Endothelial cell of umbilical vein (primary cell): ENCODE measurements at regions not wholly inside any gene's neighbourhood (a gene's known extent, or its start where the extent isn't known, plus 50 kb on each side); places are given as distances from the start of the nearest gene placed in this dataset.

Experiments used
- BruUV-seq: library from RNA; stranded (reverse); fragments of 400-500 nt; replicated peaks from 2 replicates; lab custom pipeline; 2021; lab: Mats Ljungman, UMichigan
- CTCF ChIA-PET: fragments of 300-600, 350-600 bp; sonication (Branson Sonifier 250); formaldehyde crosslinking; loops from one replicate; lab custom pipeline; 2021; ENCODE audit warnings: antibody characterized with exemption, inconsistent platforms; lab: Charles Lee
- POLR2A ChIA-PET: fragments of 300-600, 350-600 bp; sonication (Branson Sonifier 250); formaldehyde crosslinking; loops from one replicate; lab custom pipeline; 2021; ENCODE audit warnings: antibody characterized with exemption, inconsistent platforms; lab: Charles Lee
- DNase-seq: peaks from one replicate; pipeline ENCODE4 v3.0.0-alpha.2; 2011; ENCODE audit warnings: low read depth, low spot score
- FAIRE-seq: peaks from 2 replicates; lab custom pipeline; 2011; peaks lifted over from hg19 to GRCh38; lab: Jason Lieb, UNC
- H2AFZ ChIP-seq: 2 replicates; pipeline ENCODE4 v1.6.0; 2012; ENCODE audit warnings: low read depth, low read length, control low read depth, inconsistent platforms
- H3K27ac ChIP-seq: 2 replicates; pipeline ENCODE4 v1.5.1; 2011; ENCODE audit warnings: low read depth, mild to moderate bottlenecking, control low read depth, low read length, moderate library complexity; ENCODE audit not compliant: insufficient read depth
- H3K27me3 ChIP-seq, 2 experiments: 2 replicates each; pipeline versions ENCODE4 v1.6.0 to v1.6.1; 2011; ENCODE audit warnings: low read length in 2 of 2, mixed read lengths in 1 of 2; ENCODE audit not compliant: control insufficient read depth in 2 of 2, insufficient read depth in 2 of 2
- H3K36me3 ChIP-seq, 2 experiments: 2 replicates in 1 of 2; 3 replicates in 1 of 2; pipeline ENCODE4 v1.5.1; 2011; ENCODE audit warnings: low read length in 2 of 2, mild to moderate bottlenecking in 1 of 2, moderate library complexity in 1 of 2; ENCODE audit not compliant: control insufficient read depth in 2 of 2, insufficient read depth in 2 of 2; ENCODE audit errors: extremely low read depth in 1 of 2
- H3K4me1 ChIP-seq: 3 replicates; pipeline ENCODE4 v1.5.1; 2011; ENCODE audit warnings: mild to moderate bottlenecking, low read length; ENCODE audit not compliant: control insufficient read depth, insufficient read depth; ENCODE audit errors: extremely low read depth
- H3K4me2 ChIP-seq: 2 replicates; pipeline ENCODE4 v1.6.1; 2011; ENCODE audit warnings: low read length, control low read depth, mixed read lengths; ENCODE audit not compliant: insufficient read depth
- H3K4me3 ChIP-seq, 3 experiments: fragments of 200-600 bp in 1 of 3; sonication (generic), shearing (Covaris generic) in 1 of 3; replicated peaks in 1 of 3; 2 replicates each; pipeline ENCODE4 v1.5.1; 2011 to 2016; ENCODE audit warnings: control low read depth in 3 of 3, low read length in 3 of 3, mild to moderate bottlenecking in 2 of 3, inconsistent platforms in 1 of 3, low read depth in 1 of 3, moderate library complexity in 1 of 3; ENCODE audit not compliant: insufficient read depth in 1 of 3
- H3K79me2 ChIP-seq: 2 replicates; pipeline ENCODE4 v1.6.0; 2012; ENCODE audit warnings: low read length, inconsistent platforms; ENCODE audit not compliant: control insufficient read depth, insufficient read depth
- H3K9ac ChIP-seq: replicated peaks from 2 replicates; pipeline ENCODE3; 2011; ENCODE audit warnings: low read length, control low read depth; ENCODE audit not compliant: insufficient read depth; ENCODE audit errors: extremely low read depth
- H3K9me1 ChIP-seq: replicated peaks from 3 replicates; pipeline ENCODE4 v1.6.0; 2011; ENCODE audit warnings: mild to moderate bottlenecking, low read length; ENCODE audit not compliant: control insufficient read depth, insufficient read depth; ENCODE audit errors: extremely low read depth
- H3K9me3 ChIP-seq: replicated peaks from 2 replicates; pipeline ENCODE4 v1.5.1; 2012; ENCODE audit warnings: low read length, inconsistent platforms; ENCODE audit not compliant: control insufficient read depth, insufficient read depth
- H4K20me1 ChIP-seq: replicated peaks from 2 replicates; pipeline ENCODE3; 2011; ENCODE audit warnings: mild to moderate bottlenecking, low read length; ENCODE audit not compliant: control insufficient read depth, insufficient read depth; ENCODE audit errors: extremely low read depth
- EZH2 ChIP-seq: IDR thresholded peaks from 2 replicates; pipeline ENCODE4 v1.6.1; 2012; ENCODE audit warnings: borderline replicate concordance, low read depth, mild to moderate bottlenecking, moderate library complexity, low read length, inconsistent platforms; ENCODE audit not compliant: severe bottlenecking
- FOS ChIP-seq: IDR thresholded peaks from 2 replicates; pipeline ENCODE4 v1.6.1; 2011; ENCODE audit warnings: mild to moderate bottlenecking, low read length, moderate library complexity, borderline replicate concordance; ENCODE audit not compliant: insufficient read depth
- GATA2 ChIP-seq: IDR thresholded peaks from 2 replicates; pipeline ENCODE4 v1.7.0; 2011; ENCODE audit warnings: low read depth, mild to moderate bottlenecking, moderate library complexity, mixed read lengths, low read length; ENCODE audit not compliant: insufficient read length, insufficient read depth
- JUN ChIP-seq: IDR thresholded peaks from 2 replicates; pipeline ENCODE4 v1.6.1; 2011; ENCODE audit warnings: borderline replicate concordance, low read depth; ENCODE audit not compliant: insufficient read length, insufficient read depth
- MAX ChIP-seq: IDR thresholded peaks from 2 replicates; pipeline ENCODE4 v1.6.1; 2011; ENCODE audit not compliant: insufficient read depth, insufficient read length
- MYC ChIP-seq: IDR thresholded peaks from one replicate; pipeline ENCODE4 v1.6.1; 2011; ENCODE audit warnings: mild to moderate bottlenecking, low read depth, low read length
- POLR2A ChIP-seq: IDR thresholded peaks from 2 replicates; pipeline ENCODE4 v1.6.1; 2012; ENCODE audit warnings: low read depth, mild to moderate bottlenecking, control low read depth, low read length
- POLR2AphosphoS5 ChIP-seq: IDR thresholded peaks from 2 replicates; pipeline ENCODE4 v1.6.1; 2012; ENCODE audit warnings: low read depth, mild to moderate bottlenecking, control low read depth, low read length, moderate library complexity; ENCODE audit not compliant: insufficient read depth
- dilution Hi-C: fragments of 300-500 bp; cut with MboI; formaldehyde crosslinking; loops from one replicate; pipeline ENCODE4 v1.15.0; 2019; ENCODE audit warnings: low sequenced_read_pairs; ENCODE audit not compliant: extremely low pct_ligation_motif_present
- intact Hi-C: fragments of 100-400 bp; cut with micrococcal nuclease; formaldehyde crosslinking; loops from one replicate; pipeline ENCODE4 v1.10.0; 2022
- TF ChIP-seq, protein P1 (sequence below), 2 donors: IDR thresholded peaks; 1 replicate in 1 of 2; 2 replicates in 1 of 2; pipeline ENCODE4 v1.5.1; 2011; ENCODE audit warnings: low read length in 2 of 2, mild to moderate bottlenecking in 2 of 2, moderate library complexity in 2 of 2, control low read depth in 1 of 2, inconsistent platforms in 1 of 2, low read depth in 1 of 2; ENCODE audit not compliant: insufficient read depth in 1 of 2; ENCODE audit errors: extremely low read depth in 1 of 2

DNA sequence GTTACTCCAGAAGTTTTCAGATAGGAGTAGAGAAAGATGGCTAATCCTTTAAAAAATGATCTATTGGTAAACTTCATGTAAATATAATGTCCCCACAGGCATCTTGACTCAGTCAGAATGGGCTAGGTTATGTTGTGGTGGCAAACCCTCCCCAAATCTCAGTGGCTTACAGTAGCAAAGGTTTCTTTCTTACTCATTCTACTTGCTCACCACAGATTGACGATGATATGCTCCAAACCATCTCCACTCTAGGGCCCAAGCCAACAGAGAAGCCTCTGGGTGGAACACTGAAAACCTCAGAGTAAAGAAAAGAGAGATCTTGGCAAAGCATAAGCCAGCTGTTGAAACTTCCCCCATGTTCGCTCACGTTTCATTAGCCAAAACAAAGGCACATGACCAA is 146.4 kb downstream of the EMP1 start:
- DNase-seq = no peak
- Histone ChIP-seq H3K4me3 (no peak overlapping the region), H4K20me1 (no peaks in the 10 kb centered on the region), H3K36me3 (no peaks in the 10 kb centered on the region), H3K4me1 (no peaks in the 10 kb centered on the region), H3K79me2 (no peaks in the 10 kb centered on the region), H3K9ac (no peak overlapping the region), H3K27ac (no peak overlapping the region), H3K9me3 (no peaks in the 10 kb centered on the region), H2AFZ (no peak overlapping the region), H3K9me1 (no peaks in the 10 kb centered on the region), H3K4me2 (no peak overlapping the region), H3K27me3 (peaks cover 0 to 2% of the 10 kb centered on the region in 2 experiments)
- no TSS peak for BruUV-seq
- FAIRE-seq = no peak
- TF ChIP-seq MYC = no peak
- no peak for TF ChIP-seq MAX
- TF ChIP-seq, protein P1, sequence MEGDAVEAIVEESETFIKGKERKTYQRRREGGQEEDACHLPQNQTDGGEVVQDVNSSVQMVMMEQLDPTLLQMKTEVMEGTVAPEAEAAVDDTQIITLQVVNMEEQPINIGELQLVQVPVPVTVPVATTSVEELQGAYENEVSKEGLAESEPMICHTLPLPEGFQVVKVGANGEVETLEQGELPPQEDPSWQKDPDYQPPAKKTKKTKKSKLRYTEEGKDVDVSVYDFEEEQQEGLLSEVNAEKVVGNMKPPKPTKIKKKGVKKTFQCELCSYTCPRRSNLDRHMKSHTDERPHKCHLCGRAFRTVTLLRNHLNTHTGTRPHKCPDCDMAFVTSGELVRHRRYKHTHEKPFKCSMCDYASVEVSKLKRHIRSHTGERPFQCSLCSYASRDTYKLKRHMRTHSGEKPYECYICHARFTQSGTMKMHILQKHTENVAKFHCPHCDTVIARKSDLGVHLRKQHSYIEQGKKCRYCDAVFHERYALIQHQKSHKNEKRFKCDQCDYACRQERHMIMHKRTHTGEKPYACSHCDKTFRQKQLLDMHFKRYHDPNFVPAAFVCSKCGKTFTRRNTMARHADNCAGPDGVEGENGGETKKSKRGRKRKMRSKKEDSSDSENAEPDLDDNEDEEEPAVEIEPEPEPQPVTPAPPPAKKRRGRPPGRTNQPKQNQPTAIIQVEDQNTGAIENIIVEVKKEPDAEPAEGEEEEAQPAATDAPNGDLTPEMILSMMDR (IDR thresholded peaks at IDR 0.05; ENCODE audit: extremely low read depth in 1 of 2, insufficient read depth in 1 of 2, low read depth in 1 of 2, low read length in 2 of 2) = no peak
- TF ChIP-seq EZH2 = no peak
- no peak for TF ChIP-seq GATA2
- no peak for TF ChIP-seq JUN
- no peak for TF ChIP-seq FOS
- TF ChIP-seq POLR2A = no peak
- no peak for TF ChIP-seq POLR2AphosphoS5
- ChIA-PET CTCF (interaction anchor here (1.1 kb wide), 1 partner anchor 65 kb away, joined by 4 read pairs; no protein-coding TSS in a partner anchor), POLR2A (no interaction called here)
- dilution Hi-C loops (no loop called here), intact Hi-C loops (no loop called here)
